ENCODE measurements at regions not wholly inside any gene's neighbourhood (a gene's known extent, or its start where the extent isn't known, plus 50 kb on each side); places are given as distances from the start of the nearest gene placed in this dataset.

DNA sequence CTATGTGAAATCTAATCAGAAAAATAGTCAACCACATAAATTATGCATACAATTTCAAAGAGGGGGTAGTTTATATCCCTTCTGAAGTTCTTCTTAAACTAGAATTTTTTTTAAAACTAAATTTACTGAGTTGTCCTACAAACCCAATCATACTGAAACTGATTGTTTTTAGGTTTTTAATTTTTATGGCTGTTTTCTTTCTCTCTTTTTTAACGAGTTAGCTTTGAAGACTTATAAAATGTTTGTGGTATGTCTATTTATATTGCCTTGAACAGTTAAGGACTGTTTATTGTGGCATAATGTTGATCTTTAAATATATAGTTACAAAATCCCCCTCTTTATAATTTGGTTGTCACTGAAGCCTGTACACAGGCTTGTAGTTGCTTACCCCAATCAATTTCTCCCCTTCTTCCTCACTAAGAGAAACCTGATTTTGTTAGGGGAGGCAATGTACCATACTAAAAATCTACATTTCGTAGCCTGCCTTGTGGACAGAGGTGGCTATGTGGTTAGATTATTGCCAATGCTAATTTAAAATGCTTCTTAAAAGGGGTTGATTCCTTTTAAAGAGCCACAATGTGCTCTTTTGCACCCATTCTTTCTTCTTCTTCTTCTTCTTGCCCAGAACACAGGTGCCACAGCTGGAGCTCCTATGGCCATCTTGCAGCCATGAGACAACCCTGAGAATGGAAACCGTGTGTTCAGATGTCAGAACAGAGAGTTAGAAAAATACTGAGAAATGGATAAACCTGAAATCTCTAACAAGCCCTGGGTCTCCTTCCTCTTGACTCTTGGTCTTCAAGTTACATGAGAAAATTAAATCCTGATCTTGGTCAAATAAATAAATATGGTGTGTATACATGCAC is 102.7 kb upstream of the ZNF827 start:
- no peaks in the 10 kb centered on the region for H3K36me3 ChIP-seq
- no peaks in the 10 kb centered on the region for H3K9me3 ChIP-seq
- no peaks in the 10 kb centered on the region for H3K4me1 ChIP-seq
- H3K4me3 ChIP-seq = no peak overlapping the region
- intact Hi-C loops (cut with DNase I) = no loop called here
- no peak overlapping the region for H3K27ac ChIP-seq
- no peak overlapping the region for H3K9ac ChIP-seq (ENCODE audit: low read depth in 2 of 2, low read length in 2 of 2)
- TF ChIP-seq, protein P1, sequence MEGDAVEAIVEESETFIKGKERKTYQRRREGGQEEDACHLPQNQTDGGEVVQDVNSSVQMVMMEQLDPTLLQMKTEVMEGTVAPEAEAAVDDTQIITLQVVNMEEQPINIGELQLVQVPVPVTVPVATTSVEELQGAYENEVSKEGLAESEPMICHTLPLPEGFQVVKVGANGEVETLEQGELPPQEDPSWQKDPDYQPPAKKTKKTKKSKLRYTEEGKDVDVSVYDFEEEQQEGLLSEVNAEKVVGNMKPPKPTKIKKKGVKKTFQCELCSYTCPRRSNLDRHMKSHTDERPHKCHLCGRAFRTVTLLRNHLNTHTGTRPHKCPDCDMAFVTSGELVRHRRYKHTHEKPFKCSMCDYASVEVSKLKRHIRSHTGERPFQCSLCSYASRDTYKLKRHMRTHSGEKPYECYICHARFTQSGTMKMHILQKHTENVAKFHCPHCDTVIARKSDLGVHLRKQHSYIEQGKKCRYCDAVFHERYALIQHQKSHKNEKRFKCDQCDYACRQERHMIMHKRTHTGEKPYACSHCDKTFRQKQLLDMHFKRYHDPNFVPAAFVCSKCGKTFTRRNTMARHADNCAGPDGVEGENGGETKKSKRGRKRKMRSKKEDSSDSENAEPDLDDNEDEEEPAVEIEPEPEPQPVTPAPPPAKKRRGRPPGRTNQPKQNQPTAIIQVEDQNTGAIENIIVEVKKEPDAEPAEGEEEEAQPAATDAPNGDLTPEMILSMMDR (IDR thresholded peaks at IDR 0.05) = no peak
- no peaks in the 10 kb centered on the region for H3K27me3 ChIP-seq
- no peak for DNase-seq

DNA sequence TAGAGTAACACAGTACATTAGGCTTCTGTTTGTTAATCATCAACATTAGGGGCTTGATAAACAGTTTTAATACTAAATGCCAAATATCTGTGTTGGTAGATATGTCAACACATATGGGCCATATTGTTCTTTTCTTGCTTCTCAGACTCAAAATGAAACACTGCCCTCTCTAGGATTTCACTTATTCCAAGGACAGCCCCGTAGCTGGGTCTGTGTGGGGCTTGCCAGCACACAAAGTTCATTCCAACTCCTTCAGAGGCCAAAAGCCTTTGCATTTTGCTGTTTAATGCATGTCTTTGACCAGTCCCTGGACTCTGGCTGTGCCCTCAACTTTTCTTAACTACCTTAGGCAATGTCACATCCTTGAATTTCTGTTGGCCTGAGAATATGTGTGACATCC is 102.0 kb upstream of the ZNF827 start:
- H3K27me3 ChIP-seq = no peaks in the 10 kb centered on the region
- TF ChIP-seq, protein P1 (IDR thresholded peaks at IDR 0.05) = no peak
- H3K27ac ChIP-seq = no peak overlapping the region
- intact Hi-C loops (cut with DNase I) = no loop called here
- no peaks in the 10 kb centered on the region for H3K36me3 ChIP-seq
- no peak overlapping the region for H3K4me3 ChIP-seq
- no peak for DNase-seq
- H3K9ac ChIP-seq (ENCODE audit: low read depth in 2 of 2, low read length in 2 of 2) = no peak overlapping the region
- H3K4me1 ChIP-seq = no peaks in the 10 kb centered on the region
- H3K9me3 ChIP-seq = no peaks in the 10 kb centered on the region

DNA sequence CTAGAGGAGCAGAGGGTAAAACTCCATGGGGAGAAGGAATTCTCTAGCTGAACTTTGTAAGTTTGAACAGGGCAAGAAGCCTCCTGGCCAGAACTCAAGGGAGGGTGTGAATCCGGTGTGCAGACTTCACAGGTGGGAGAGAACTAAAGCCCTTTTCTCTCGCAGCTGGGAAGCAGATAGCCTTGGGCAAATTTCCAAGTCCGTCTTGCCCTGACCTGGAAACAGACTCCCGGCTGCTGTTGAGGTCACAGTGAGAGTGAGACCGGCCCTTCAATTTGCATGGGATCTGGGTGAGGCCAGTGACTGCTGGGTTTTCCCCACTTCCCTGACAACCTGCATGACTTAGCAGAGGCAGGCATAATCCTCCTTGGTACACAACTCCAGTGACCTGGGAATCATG is 94.5 kb upstream of the ZNF827 start:
- H3K9me3 ChIP-seq = no peaks in the 10 kb centered on the region
- DNase-seq = peak; percentile 82
- H3K27ac ChIP-seq = peak overlapping the region; percentile 71
- H3K4me3 ChIP-seq = no peak overlapping the region
- peak overlapping the region; percentile 12 to 58 for H3K9ac ChIP-seq (ENCODE audit: low read depth in 2 of 2, low read length in 2 of 2)
- H3K36me3 ChIP-seq = no peaks in the 10 kb centered on the region
- intact Hi-C loops (cut with DNase I) = no loop called here
- H3K27me3 ChIP-seq = no peaks in the 10 kb centered on the region
- H3K4me1 ChIP-seq = peaks cover 13% of the 10 kb centered on the region
- TF ChIP-seq, protein P1 (IDR thresholded peaks at IDR 0.05) = no peak

DNA sequence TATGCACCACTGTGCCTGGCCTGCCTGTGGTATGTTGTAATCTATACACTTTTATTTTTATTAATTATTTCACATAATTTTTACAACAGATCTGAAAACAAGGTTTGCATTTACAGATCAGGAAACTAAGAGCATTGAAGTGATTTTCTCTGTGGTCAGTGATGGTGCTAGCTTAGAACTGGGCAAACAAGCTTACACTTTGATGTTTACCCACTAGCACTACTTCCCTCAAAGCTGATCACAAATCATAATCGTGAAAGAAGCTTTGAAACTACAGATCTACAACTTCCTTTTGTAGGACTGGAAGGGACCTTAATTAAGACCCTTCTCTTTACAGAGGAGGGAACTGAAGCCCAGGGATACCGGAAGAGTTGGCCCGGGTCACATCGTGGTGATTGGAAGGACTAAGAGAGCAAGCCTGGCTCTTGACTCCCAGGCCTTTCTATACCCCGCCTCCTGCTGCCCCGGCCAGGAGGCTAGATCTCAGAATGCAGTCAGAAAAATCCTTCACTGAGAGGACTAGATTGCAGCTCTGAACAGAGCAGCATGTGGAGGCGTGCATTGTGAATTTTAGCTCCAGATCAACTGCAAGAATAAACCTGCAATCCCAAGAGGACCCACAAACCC is 93.7 kb upstream of the ZNF827 start:
- intact Hi-C loops (cut with DNase I) = no loop called here
- peak overlapping the region; percentile 71 for H3K27ac ChIP-seq
- DNase-seq = peak; percentile 26

DNA sequence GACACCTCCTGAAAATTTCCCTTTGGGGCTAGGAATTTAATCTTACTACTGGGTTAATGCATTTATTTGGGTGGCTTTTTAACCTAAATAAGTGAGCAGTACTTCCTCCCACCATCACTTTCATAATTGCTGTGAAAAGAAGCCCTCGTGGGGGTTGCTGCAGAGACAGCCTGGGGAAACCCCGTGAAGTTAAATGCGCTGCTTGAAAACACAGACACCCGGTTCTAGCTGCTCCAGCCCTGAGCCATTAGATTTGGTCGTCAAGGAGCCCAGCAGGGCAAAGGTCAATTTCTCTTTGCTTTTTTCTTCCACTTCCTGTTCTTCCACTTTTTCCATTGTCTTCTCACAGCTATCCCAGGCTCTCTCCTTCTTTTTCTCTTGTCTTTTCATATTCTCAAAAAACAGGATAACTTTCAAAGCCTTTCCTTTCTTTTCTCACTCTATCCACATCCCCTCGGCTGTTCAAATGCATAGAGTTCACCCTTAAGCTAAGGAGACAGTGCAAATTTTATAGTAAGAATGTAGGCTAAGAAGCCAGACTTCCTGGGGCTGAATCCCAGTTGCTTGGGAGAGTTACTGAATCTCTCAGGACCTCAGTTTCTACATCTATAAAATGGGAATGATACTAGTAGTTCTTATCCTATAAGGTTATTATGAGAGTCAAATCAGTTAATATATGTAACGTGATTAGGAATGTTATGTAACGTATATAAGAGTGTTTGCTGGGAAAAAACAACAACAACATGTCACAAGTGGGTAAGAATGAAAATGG is 91.5 kb upstream of the ZNF827 start:
- Histone ChIP-seq H3K27ac (peak overlapping the region; percentile 77), H3K9me3 (no peaks in the 10 kb centered on the region), H3K4me1 (peaks cover 13% of the 10 kb centered on the region), H3K9ac (ENCODE audit: low read depth in 2 of 2, low read length in 2 of 2) (no peak overlapping the region), H3K27me3 (no peaks in the 10 kb centered on the region), H3K4me3 (no peak overlapping the region), H3K36me3 (no peaks in the 10 kb centered on the region)
- intact Hi-C loops (cut with DNase I) = no loop called here
- TF ChIP-seq, protein P1 (IDR thresholded peaks at IDR 0.05) = no peak
- DNase-seq = peak; percentile 79

More for the DNA sequence above, 93.7 kb upstream of the ZNF827 start:
- Histone ChIP-seq H3K4me3 (no peak overlapping the region), H3K9ac (ENCODE audit: low read depth in 2 of 2, low read length in 2 of 2) (peak overlapping the region in 1 of 2 donors; percentile 73), H3K9me3 (no peaks in the 10 kb centered on the region), H3K36me3 (no peaks in the 10 kb centered on the region), H3K27me3 (no peaks in the 10 kb centered on the region), H3K4me1 (peaks cover 13% of the 10 kb centered on the region)
- TF ChIP-seq, protein P1 (IDR thresholded peaks at IDR 0.05) = no peak
